ENCODE measurements at regions not wholly inside any gene's neighbourhood (a gene's known extent, or its start where the extent isn't known, plus 50 kb on each side); places are given as distances from the start of the nearest gene placed in this dataset.

GRCh38 chr2:36069074-36069473 is 286.5 kb upstream of the CRIM1 start:
- Mint-ChIP-seq H3K9me3 (peaks cover 6% of the 10 kb centered on the region), H3K4me3 (no peak overlapping the region), H3K27me3 (no peaks in the 10 kb centered on the region), H3K36me3 (ENCODE audit: low read depth) (no peaks in the 10 kb centered on the region), H3K4me1 (no peaks in the 10 kb centered on the region), H3K27ac (no peak overlapping the region)
- CTCF ChIA-PET = no interaction called here
- POLR2A ChIA-PET = no interaction called here
- intact Hi-C loops (cut with micrococcal nuclease) = no loop called here
- ATAC-seq (ENCODE audit: low read depth) = no peak
- no peak for DNase-seq
- TF ChIP-seq CTCF (IDR thresholded peaks at IDR 0.05) = no peak

GRCh38 chr2:36068086-36068485 is 287.5 kb upstream of the CRIM1 start:
- intact Hi-C loops (cut with micrococcal nuclease) = no loop called here
- no peak for TF ChIP-seq CTCF (IDR thresholded peaks at IDR 0.05)
- H3K4me3 Mint-ChIP-seq = no peak overlapping the region
- no peak for DNase-seq
- no peak overlapping the region for H3K27ac Mint-ChIP-seq
- ChIA-PET POLR2A (no interaction called here), CTCF (no interaction called here)
- no peaks in the 10 kb centered on the region for H3K4me1 Mint-ChIP-seq
- no peaks in the 10 kb centered on the region for H3K36me3 Mint-ChIP-seq (ENCODE audit: low read depth)
- peaks cover 8% of the 10 kb centered on the region for H3K9me3 Mint-ChIP-seq
- no peaks in the 10 kb centered on the region for H3K27me3 Mint-ChIP-seq
- no peak for ATAC-seq (ENCODE audit: low read depth)

GRCh38 chr2:36060133-36060532 is 295.4 kb upstream of the CRIM1 start:
- H3K27me3 Mint-ChIP-seq = peaks cover 2% of the 10 kb centered on the region
- H3K9me3 Mint-ChIP-seq = peaks cover 5% of the 10 kb centered on the region
- ChIA-PET CTCF (no interaction called here), POLR2A (no interaction called here)
- no peak for DNase-seq
- TF ChIP-seq CTCF (IDR thresholded peaks at IDR 0.05) = no peak
- no peaks in the 10 kb centered on the region for H3K36me3 Mint-ChIP-seq (ENCODE audit: low read depth)
- intact Hi-C loops (cut with micrococcal nuclease) = no loop called here
- no peak for ATAC-seq (ENCODE audit: low read depth)
- H3K27ac Mint-ChIP-seq = no peak overlapping the region
- peaks cover 7% of the 10 kb centered on the region for H3K4me1 Mint-ChIP-seq
- no peak overlapping the region for H3K4me3 Mint-ChIP-seq

GRCh38 chr2:36059691-36060090 is 295.9 kb upstream of the CRIM1 start:
- Mint-ChIP-seq H3K4me1 (peaks cover 7% of the 10 kb centered on the region), H3K4me3 (no peak overlapping the region), H3K27me3 (peaks cover 2% of the 10 kb centered on the region), H3K9me3 (peaks cover 3% of the 10 kb centered on the region), H3K36me3 (ENCODE audit: low read depth) (no peaks in the 10 kb centered on the region), H3K27ac (no peak overlapping the region)
- DNase-seq (no peak), ATAC-seq (ENCODE audit: low read depth) (no peak)
- POLR2A ChIA-PET = no interaction called here
- intact Hi-C loops (cut with micrococcal nuclease) = no loop called here
- CTCF ChIA-PET = no interaction called here
- TF ChIP-seq CTCF (IDR thresholded peaks at IDR 0.05) = no peak

- H3K36me3 Mint-ChIP-seq (ENCODE audit: low read depth) = no peaks in the 10 kb centered on the region
- DNase-seq (no peak), ATAC-seq (ENCODE audit: low read depth) (no peak)
- H3K9me3 Mint-ChIP-seq = peaks cover 3% of the 10 kb centered on the region
- H3K27ac Mint-ChIP-seq = no peak overlapping the region
- peaks cover 7% of the 10 kb centered on the region for H3K4me1 Mint-ChIP-seq
- no peak overlapping the region for H3K4me3 Mint-ChIP-seq
- ChIA-PET CTCF (no interaction called here), POLR2A (no interaction called here)
- TF ChIP-seq CTCF (IDR thresholded peaks at IDR 0.05) = no peak
- intact Hi-C loops (cut with micrococcal nuclease) = no loop called here
- H3K27me3 Mint-ChIP-seq = peaks cover 2% of the 10 kb centered on the region
These were observed 296.6 kb upstream of the CRIM1 start for GRCh38 chr2:36058953-36059352.

Data from activated B cell treated with CpG ODN at 0.5 μM for 24 hours (primary cell).